ENCODE measurements at regions not wholly inside any gene's neighbourhood (a gene's known extent, or its start where the extent isn't known, plus 50 kb on each side); places are given as distances from the start of the nearest gene placed in this dataset.

DNA sequence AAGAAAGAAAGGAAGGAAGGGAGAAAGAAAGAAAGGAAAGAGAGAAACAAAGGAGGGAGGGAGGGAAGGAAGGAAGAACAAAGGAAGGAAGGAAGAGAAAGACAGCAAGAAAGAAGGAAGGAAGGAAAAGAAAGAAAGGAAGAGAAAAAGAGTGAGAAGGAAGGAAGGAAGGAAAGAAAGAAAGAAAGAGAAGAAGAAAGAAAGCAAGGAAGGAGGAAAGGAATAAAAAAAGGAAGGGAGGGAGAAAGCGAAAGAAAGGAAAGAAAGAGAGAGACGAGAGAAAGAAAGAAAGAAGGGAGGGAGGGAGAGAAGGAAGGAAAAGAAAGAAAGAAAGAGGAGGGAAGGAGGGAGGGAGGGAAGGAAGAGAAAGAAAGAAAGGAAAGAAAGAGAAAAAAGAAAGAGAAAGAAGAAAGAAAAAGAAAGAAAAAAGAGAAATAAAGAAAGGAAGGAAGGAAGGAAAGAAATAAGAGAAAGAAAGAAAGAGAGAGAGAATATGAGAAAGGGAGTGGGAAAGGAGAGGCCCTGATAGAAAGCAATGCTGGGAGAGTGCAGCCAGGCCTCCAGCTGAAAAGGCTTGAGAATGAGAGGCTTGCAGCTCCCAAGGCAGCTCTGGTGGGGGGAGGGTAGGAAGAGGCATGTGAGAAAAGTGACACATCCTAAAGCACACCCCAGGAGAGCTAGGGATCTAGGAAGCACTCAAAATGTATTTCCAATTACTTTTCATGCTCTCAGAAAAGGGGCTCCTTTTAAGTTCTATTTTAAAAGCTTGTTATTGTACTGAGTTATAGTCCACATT is 134.0 kb upstream of the ZIC3 start:
- TF ChIP-seq, protein P1, sequence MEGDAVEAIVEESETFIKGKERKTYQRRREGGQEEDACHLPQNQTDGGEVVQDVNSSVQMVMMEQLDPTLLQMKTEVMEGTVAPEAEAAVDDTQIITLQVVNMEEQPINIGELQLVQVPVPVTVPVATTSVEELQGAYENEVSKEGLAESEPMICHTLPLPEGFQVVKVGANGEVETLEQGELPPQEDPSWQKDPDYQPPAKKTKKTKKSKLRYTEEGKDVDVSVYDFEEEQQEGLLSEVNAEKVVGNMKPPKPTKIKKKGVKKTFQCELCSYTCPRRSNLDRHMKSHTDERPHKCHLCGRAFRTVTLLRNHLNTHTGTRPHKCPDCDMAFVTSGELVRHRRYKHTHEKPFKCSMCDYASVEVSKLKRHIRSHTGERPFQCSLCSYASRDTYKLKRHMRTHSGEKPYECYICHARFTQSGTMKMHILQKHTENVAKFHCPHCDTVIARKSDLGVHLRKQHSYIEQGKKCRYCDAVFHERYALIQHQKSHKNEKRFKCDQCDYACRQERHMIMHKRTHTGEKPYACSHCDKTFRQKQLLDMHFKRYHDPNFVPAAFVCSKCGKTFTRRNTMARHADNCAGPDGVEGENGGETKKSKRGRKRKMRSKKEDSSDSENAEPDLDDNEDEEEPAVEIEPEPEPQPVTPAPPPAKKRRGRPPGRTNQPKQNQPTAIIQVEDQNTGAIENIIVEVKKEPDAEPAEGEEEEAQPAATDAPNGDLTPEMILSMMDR (IDR thresholded peaks at IDR 0.05; ENCODE audit: insufficient read depth, low read depth, low read length), result no peak
- no peak for TF ChIP-seq EZH2 (IDR thresholded peaks at IDR 0.05; ENCODE audit: insufficient read depth, low read length)
